HPDE6-E6E7 (cell line): ENCODE measurements at regions not wholly inside any gene's neighbourhood (a gene's known extent, or its start where the extent isn't known, plus 50 kb on each side); places are given as distances from the start of the nearest gene placed in this dataset.
"Not testable (repeated sequence)": the region's sequence is repeated elsewhere in the genome, so short reads cannot be mapped to it uniquely, and the experiment has no call there.

Experiments used
- DNase-seq: peaks from one replicate; pipeline ENCODE4 v3.0.0; 2011; ENCODE audit warnings: missing footprints; ENCODE audit errors: extremely low spot score

DNA sequence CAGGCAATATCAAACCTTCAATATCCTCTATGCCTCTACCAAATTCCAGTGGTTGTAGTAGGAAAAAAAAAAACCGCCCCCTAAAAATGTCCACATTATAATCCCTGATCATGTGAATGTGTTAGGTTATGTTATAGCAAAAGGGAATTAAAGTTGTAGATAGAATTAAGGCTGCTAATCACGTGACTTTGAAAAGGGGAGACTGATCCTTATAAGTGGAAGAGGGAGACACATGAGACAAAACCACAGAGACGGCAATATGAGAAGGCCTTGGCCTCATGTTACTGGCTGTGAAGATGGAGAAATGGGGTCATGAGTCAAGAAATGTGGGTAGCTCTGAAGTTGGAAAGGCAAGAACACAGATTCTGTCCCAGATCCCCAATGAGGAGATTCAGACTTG, 1711.3 kb downstream of the KHDRBS2 start:
- DNase-seq = not testable (repeated sequence)

GRCh38 chr6:60572607-60573006, 1713.4 kb downstream of the KHDRBS2 start:
- DNase-seq = not testable (repeated sequence)

GRCh38 chr6:60571293-60572016, 1714.6 kb downstream of the KHDRBS2 start:
- not testable (repeated sequence) for DNase-seq

DNA sequence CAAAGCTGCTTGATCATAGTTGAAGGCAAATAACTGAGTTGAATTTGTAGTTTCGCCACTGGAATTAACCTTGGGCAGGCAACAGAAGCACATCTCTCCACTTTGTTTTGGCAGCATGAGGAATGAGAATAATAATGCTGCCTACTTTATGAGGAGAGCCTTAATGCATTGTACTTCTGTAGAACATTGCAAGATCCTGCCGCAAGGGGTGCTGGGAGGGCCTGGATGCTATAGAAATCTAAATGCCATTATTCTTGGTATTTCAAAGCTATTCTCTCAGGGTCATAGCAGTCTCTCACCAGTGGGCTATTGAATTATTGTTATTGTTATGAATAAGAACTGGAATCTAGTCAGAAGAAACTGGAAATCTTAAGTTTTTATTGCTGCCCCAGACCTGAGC, 1715.4 kb downstream of the KHDRBS2 start:
- DNase-seq = not testable (repeated sequence)

DNA sequence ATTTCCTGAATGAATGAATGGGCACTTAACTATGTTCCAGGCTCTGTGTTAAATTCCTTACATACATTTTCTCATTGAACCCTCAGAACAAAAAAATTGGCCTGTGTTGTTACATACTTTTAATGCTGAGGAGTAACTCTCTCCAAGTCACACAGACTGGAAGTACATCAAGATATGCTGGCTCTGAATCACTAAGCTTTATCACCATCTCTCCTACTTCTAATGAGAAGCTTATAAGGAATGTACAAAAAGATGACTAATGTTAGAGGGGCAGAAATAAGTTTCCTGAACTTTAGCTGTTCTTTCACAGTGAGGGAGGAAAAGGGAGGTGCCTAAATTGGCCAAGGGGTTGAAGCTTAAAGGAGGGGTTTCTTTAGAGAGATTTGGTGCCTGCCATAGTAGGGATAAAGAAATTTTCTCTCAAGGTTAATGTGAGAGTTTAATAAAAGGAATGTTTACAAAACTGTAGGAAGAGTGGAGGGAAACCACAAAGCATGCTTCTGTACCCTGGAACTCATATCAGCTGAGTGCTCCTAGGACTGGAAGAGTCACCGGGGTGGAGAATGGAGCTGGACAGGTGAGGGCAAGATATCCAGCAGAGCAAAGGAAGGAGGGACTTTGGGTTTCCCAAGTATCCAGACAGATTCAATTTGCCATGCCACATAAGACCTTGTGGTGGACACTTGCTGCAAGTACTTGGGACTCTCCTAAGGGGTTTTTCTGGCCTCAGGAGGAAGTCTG, 1718.4 kb downstream of the KHDRBS2 start:
- DNase-seq = not testable (repeated sequence)

- DNase-seq = not testable (repeated sequence)
Observed at GRCh38 chr6:60566387-60566786, 1719.6 kb downstream of the KHDRBS2 start.

GRCh38 chr6:60559702-60560101, 1726.3 kb downstream of the KHDRBS2 start:
- DNase-seq = not testable (repeated sequence)

DNA sequence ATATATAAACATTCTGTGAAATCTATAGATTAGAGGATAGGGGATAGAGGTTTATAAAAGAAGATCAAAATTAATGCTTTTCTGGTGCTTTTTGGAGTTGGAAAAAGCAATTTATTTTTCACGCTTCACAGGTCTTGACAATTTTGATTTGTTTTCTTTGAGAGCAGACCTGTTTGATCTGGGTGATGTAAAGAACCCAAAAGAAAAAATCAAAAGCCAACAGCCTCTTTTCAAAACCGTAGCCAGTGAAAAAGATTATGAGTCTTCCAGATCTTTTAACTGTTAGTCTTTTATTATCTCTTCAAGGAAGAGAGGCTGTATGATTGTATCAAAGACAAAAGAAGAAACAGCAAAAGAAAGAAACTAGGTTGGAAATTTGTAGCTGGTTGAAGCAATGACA, 1738.7 kb downstream of the KHDRBS2 start:
- DNase-seq = not testable (repeated sequence)

DNA sequence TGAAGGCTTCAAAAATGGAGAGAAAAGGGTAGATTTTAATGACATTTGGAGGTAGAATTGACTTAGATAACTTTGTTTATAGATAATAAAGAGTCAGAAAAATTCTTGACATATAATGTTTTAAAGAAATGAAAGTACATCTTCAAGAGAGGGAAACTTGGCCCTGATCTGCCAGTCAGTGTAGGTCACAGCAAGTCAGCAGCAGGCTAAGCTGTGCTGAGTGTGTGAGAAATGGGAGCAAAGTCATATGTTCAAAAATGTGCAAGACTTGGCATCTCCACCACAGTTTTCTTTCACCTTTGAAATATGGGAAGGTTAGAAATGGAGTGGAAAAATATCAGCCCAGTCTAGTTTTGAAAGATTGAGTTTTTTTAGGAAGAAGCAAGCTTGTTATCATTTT, 1761.3 kb downstream of the KHDRBS2 start:
- DNase-seq = not testable (repeated sequence)

DNA sequence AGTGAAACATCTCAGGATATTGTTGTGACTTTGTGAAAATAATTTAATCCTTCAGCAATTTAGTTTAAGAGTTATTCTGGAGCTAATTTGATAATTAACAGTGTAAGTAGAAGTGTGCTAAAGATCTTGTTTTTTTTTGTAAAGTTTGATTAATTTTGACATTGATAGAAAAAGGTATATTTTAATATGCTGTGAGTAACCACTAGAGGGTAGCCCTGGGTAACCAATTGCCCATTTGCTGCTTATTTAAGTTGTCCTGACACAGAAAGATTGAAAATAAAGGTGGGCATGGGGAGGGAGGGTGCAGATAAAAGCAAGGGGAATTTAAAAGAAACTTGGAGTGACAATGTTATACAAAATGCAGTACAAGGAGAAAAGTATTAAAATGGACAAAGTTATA, 1808.3 kb downstream of the KHDRBS2 start:
- not testable (repeated sequence) for DNase-seq

GRCh38 chr6:60473805-60474204, 1812.2 kb downstream of the KHDRBS2 start:
- DNase-seq = not testable (repeated sequence)

DNA sequence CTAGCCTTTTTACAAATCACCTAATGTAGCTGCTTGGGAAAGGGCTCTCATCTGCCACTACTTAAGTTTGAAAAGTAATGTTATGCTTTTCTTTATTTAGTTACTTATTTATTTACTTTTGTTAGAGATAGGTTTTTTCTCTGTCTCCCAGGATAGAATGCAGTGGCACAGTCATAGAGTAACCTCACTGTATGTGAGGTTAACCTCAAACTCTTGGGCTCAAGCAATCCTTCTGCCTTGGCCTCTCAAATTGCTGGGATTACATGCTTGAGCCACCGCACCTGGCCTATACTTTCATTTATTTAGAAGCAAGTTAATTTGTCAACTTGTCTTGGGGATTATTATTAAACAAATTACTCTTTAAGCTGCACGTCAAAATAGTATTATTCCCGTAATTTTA, 1814.6 kb downstream of the KHDRBS2 start:
- not testable (repeated sequence) for DNase-seq

DNA sequence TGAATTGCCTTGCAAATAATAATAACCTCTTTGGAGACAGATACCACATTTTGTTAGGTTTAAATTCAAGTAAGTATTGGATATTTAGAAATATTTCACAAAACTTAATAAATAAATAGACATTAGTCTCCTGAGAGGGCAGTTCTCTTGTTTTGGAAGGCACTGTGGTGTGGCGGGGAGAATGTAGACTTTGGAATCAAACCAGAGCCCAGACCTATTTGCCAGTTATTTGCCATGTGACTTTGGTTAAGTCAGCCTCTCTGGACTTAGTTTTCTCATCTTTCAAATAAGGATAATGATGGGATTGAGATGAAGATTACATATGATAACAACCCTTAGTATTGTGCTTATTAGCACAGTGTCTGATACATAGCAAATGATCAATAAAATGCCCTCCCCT, 1835.6 kb downstream of the KHDRBS2 start:
- DNase-seq = not testable (repeated sequence)

GRCh38 chr6:60444532-60444931, 1841.5 kb downstream of the KHDRBS2 start:
- not testable (repeated sequence) for DNase-seq

- not testable (repeated sequence) for DNase-seq
Observed at GRCh38 chr6:60439709-60440108, 1846.3 kb downstream of the KHDRBS2 start.

DNA sequence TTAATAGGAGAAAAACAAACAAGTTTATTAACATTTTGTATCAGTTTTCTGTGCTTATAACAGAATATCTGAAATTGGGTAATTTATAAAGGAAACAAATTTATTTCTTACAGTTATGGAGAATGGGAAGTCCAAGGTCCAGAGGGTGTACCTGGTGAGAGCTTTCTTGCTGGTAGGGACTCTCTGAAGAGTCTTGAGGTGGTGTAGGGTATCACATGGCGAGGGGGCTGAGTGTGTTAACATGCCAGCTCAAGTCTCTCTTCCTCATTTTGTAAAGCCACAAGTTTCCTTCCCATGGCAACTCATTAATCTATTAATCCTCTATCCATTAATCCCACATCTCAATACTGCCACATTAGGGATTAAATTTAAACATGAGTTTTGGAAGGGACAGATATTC, 1863.3 kb downstream of the KHDRBS2 start:
- DNase-seq = not testable (repeated sequence)

DNA sequence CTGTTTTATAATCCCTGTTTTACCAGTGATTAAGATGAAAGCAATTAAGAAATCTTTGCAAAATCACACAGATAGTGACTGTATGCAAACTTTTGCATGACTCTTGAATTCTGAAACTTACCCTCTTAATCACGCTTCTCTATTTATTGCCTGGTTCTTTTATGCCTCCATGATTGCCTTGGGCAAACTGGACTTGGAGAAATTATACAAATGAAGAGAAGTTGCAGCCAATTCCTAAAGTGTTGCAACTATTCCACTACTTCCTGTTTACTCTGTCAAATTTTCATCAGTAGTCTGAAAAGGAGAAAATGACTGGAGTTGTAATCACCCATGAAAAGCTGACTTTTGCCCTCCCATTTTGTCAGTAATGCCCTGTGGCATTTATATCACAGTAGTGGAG, 1869.9 kb downstream of the KHDRBS2 start:
- DNase-seq = not testable (repeated sequence)

- DNase-seq = not testable (repeated sequence)
Observed at GRCh38 chr6:60408747-60409146, 1877.3 kb downstream of the KHDRBS2 start.

DNA sequence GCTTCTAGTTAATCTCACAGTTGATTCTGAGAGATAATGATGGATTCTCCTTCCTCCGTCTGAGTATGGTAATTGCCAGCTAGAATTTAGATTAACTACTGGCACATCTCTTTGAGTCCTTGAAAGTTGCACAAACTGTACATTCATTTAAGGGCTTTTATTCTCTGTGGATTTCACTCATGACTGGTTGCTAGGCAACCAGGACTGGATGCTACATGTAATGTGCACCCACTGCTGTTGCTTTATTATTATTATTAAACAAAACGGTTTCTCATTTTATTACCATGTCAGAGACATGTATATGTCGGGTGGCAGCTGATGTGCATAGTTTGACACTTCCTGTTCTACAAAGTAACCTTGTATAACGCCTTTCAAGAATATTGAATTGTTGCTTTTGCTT, 1882.8 kb downstream of the KHDRBS2 start:
- not testable (repeated sequence) for DNase-seq

DNA sequence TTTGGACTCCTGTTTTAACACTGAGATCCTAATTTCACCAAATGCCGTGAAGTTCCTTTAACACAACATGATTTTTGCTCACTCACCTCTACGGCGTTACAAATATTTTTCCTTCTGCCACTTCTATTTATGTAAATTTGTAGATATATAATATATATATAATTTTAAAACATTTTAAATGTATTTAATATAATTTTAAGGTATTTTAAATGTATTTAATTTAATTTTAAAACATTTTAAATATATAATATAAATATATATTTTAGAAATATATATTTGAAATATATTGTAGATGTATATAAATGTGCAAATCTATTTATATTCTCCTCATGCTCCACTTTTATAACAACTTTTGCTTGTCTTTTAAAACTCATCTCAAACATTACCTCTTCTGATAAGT, 1883.5 kb downstream of the KHDRBS2 start:
- DNase-seq = not testable (repeated sequence)

GRCh38 chr6:60395261-60395660, 1890.8 kb downstream of the KHDRBS2 start:
- DNase-seq = not testable (repeated sequence)

DNA sequence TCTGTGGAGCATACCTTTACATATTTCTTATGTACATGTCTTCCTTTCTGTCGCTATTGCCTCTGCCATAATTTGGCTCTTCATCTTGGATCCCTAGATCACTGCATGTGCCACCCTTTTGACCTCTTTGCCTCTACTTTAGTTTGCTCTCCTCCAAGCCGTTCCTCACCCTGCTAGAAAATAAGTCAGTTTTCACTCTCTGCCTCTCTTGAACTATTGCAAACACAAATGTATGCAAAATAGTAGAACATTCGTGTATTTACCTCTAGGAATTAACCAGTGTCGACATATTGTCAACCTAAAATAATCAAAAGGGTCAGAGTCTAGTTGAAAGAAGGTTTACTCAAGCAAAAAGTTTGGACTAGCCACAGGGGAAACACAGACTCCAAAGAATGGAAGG, 1893.1 kb downstream of the KHDRBS2 start:
- DNase-seq = not testable (repeated sequence)

DNA sequence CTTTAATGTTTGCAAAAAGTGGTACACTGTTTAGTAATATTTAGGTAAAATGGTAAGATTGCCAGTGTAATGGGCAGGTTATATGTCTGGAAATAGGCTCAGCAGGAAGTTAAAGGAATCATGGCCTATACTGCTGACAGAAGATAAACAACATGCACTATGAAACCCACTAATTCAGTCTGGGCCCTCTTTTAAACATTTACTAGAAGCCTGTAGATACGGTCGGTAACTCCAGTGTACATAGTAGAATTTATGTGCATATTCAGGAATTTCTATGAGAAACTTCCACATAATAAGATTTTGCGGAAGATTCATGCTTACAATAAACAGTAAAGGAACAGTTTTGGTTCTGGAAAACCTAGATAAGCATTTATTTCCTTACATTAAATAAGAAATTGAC, 1896.9 kb downstream of the KHDRBS2 start:
- not testable (repeated sequence) for DNase-seq
